Mesodermal cell (in vitro differentiated cells): ENCODE measurements at regions not wholly inside any gene's neighbourhood (a gene's known extent, or its start where the extent isn't known, plus 50 kb on each side); places are given as distances from the start of the nearest gene placed in this dataset.
"Not testable (repeated sequence)": the region's sequence is repeated elsewhere in the genome, so short reads cannot be mapped to it uniquely, and the experiment has no call there.

Source experiments
- H3K27ac ChIP-seq: 2 replicates; pipeline ENCODE4 v1.7.0; 2013; ENCODE audit warnings: mild to moderate bottlenecking, low read depth, low read length, moderate library complexity; ENCODE audit not compliant: severe bottlenecking
- H3K36me3 ChIP-seq: 2 replicates; pipeline ENCODE4 v1.7.1; 2013; ENCODE audit warnings: mild to moderate bottlenecking, low read length, moderate library complexity; ENCODE audit not compliant: control insufficient read depth, insufficient read depth
- H3K4me1 ChIP-seq: one replicate; pipeline ENCODE4 v1.7.1; 2013; ENCODE audit warnings: mild to moderate bottlenecking, low read length; ENCODE audit not compliant: insufficient read depth, control insufficient read depth, poor library complexity, severe bottlenecking
- H3K4me3 ChIP-seq: 2 replicates; pipeline ENCODE4 v1.7.0; 2013; ENCODE audit warnings: low read length, control low read depth, mild to moderate bottlenecking; ENCODE audit not compliant: insufficient read depth, poor library complexity, severe bottlenecking; ENCODE audit errors: extremely low read depth
- H3K9me3 ChIP-seq: 2 replicates; pipeline ENCODE4 v1.7.1; 2013; ENCODE audit warnings: mild to moderate bottlenecking, low read length, moderate library complexity; ENCODE audit not compliant: control insufficient read depth
- WGBS, 2 experiments: methylation state at CpG; one replicate each; pipeline ENCODE4 v1.1.5; 2013; ENCODE audit warnings: missing lambda C conversion rate in 2 of 2; ENCODE audit not compliant: insufficient coverage in 2 of 2; 5-methylcytosine and 5-hydroxymethylcytosine counted together

DNA sequence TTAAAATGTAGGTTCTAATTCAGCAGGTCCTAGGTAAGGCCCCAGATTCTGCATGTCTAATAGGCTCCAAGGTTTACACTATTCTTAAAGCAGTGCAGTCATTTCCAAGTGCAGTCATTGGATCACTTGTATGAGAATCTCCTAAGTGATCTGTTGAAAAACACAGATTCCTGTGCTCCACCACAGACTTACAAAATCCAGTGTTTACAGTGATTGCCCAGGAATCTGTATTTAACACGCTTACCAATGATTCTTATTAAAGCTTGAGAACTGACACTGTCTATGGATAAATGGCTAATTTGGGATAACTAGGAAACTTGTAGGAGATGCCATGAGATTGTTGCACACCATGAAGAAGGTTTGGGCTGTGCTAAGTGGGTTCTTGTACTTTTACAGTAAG is 104.6 kb upstream of the PLEKHG1 start:
- Histone ChIP-seq H3K9me3 (peaks cover 5% of the 10 kb centered on the region), H3K27ac (no peak overlapping the region), H3K36me3 (no peaks in the 10 kb centered on the region), H3K4me3 (no peak overlapping the region), H3K4me1 (no peaks in the 10 kb centered on the region)
- WGBS, 2 experiments: 100% methylated on average over 1 of the region's 1 CpG; no CpG with 5 or more reads in 1 of the 2 experiments

DNA sequence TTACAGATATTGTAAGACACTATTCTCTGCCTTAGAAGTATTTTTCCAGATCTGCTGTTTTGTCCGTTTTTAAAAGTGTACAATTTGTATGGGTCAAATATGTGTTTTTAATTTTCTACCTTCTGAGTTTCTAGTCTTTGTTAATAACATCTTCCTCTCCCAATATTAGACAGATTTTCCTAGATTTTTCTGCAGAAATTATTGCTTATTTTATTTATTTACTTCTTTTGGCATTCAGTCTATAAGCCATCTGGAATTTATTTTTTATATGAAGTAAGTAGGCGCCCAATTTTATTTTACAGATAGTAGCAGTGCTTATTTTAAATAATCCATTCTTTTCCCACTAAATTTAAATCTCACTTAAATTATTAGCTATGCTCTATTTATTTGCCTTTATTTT is 103.1 kb upstream of the PLEKHG1 start:
- Histone ChIP-seq H3K36me3 (no peaks in the 10 kb centered on the region), H3K9me3 (peaks cover 12% of the 10 kb centered on the region), H3K4me1 (no peaks in the 10 kb centered on the region), H3K4me3 (no peak overlapping the region), H3K27ac (no peak overlapping the region)
- no CpG with 5 or more reads among the region's 2 CpGs for WGBS, 2 experiments

DNA sequence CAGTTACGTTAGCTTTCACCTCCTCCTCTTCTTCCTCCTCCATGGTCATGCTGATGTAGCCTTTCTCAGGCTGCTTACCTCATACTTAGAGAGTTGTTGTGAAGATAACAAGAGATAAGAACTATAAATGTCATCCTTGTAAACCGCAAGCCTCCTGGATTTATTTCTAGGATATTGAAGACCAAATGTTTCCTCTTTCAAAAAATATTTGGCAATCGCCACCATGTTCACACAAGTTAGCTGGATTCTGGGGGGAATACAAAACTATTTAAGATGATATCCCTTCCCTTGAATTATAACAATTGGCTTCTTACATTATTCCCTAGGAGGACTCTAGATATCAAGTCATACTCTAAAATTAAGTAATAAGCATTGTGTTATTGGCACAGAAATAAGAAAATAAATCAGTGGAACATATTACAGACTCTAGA is 99.8 kb upstream of the PLEKHG1 start:
- 100% methylated on average over 1 of the region's 3 CpGs; no CpG with 5 or more reads in 1 of the 2 experiments for WGBS, 2 experiments

DNA sequence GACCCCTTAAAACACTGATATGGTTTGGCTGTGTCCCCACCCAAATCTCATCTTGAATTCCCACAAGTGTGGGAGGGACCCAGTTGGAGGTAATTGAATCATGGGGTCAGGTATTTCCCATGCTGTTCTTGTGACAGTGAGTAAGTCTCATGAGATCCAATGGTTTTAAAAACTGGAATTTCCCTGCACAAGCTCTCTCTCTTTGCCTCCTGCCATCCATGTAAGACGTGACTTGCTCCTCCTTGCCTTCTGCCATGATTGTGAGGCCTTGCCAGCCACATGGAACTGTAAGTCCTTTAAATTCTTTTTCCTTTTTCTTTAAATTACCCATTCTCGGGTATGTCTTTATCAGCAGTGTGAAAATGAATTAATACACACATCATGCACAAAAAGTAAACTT is 99.1 kb upstream of the PLEKHG1 start:
- 91 to 100% methylated on average over 1 of the region's 2 CpGs for WGBS, 2 experiments
- H3K4me3 ChIP-seq, H3K36me3 ChIP-seq, H3K27ac ChIP-seq, H3K9me3 ChIP-seq, H3K4me1 ChIP-seq: not testable (repeated sequence)

More for the DNA sequence above, 99.8 kb upstream of the PLEKHG1 start:
- H3K4me1 ChIP-seq: no peaks in the 10 kb centered on the region
- H3K36me3 ChIP-seq: no peaks in the 10 kb centered on the region
- no peak overlapping the region for H3K4me3 ChIP-seq
- H3K9me3 ChIP-seq: peaks cover 8% of the 10 kb centered on the region
- no peak overlapping the region for H3K27ac ChIP-seq

DNA sequence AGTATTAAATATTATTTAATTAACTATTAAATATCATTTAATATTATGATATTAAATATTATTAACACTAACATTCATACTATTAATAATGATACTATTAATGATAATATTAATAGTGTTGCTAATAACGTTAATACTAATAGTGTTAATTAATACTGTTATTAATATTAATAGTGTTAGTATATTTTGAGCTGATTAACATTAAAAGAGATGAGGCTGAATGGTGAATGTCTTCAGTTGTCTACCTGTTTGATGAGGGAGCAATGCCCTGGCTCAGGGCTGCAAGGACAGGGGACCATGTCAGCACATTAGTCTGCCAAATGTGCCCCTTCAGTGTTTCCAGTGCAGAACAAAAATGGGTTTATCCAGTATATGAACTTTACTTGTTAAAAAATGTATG is 96.6 kb upstream of the PLEKHG1 start:
- Histone ChIP-seq H3K27ac (no peak overlapping the region), H3K4me3 (no peak overlapping the region), H3K9me3 (peaks cover 8% of the 10 kb centered on the region), H3K4me1 (no peaks in the 10 kb centered on the region), H3K36me3 (no peaks in the 10 kb centered on the region)
- WGBS, 2 experiments: no CpG with 5 or more reads among the region's 1 CpG

DNA sequence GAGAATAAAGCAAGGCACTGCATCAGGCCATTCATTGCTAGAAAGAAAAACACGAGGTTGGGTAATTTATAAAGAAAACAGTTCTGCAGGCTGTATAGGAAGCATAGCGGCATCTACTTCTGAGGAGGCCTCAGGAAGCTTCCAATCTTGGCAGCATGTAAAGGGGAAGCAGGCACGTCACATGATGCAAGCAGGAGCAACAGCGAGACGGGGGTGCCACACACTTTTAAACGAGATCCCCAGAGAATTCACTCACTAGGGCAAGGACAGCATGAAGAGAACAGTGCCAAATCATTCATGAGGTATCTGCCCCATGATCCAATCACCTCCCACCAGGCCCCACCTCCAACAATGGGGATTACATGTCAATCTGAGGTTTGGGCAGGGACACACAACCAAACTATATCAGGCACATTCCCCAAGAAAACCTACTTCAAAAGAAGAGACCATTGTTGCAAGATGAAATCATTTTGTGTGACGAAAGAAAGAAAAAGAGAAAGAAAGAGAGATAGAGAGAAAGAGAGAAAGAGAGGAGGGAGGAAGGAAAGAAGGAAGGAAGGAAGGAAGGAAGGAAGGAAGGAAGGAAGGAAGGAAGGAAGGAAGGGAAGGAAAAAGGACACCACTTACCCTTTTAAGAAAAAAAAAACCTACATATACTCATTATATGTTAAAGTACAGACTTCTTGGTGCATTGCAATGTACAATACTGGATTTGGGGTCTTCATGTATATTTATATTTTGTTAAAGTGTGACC is 95.9 kb upstream of the PLEKHG1 start:
- no peaks in the 10 kb centered on the region for H3K4me1 ChIP-seq
- 94% methylated on average over 3 to 6 of the region's 7 CpGs for WGBS, 2 experiments
- H3K27ac ChIP-seq: no peak overlapping the region
- H3K4me3 ChIP-seq: no peak overlapping the region
- peaks cover 8% of the 10 kb centered on the region for H3K9me3 ChIP-seq
- H3K36me3 ChIP-seq: no peaks in the 10 kb centered on the region

DNA sequence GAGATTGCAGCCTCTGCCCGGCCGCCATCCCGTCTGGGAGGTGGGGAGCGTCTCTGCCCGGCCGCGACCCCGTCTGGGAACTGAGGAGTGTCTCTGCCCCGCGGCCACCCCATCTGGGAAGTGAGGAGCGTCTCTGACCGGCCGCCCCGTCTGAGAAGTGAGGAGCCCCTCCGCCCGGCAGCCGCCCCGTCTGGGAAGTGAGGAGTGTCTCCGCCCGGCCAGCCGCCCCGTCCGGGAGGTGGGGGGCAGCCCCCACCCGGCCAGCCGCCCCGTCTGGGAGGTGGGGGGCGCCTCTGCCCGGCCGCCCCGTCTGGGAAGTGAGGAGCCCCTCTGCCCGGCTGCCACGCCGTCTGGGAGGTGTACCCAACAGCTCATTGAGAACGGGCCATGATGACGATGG is 92.3 kb upstream of the PLEKHG1 start:
- not testable (repeated sequence) for H3K4me3 ChIP-seq, H3K9me3 ChIP-seq, H3K36me3 ChIP-seq, H3K4me1 ChIP-seq, H3K27ac ChIP-seq
- WGBS, 2 experiments: 95 to 96% methylated on average over 12 to 13 of the region's 35 CpGs

DNA sequence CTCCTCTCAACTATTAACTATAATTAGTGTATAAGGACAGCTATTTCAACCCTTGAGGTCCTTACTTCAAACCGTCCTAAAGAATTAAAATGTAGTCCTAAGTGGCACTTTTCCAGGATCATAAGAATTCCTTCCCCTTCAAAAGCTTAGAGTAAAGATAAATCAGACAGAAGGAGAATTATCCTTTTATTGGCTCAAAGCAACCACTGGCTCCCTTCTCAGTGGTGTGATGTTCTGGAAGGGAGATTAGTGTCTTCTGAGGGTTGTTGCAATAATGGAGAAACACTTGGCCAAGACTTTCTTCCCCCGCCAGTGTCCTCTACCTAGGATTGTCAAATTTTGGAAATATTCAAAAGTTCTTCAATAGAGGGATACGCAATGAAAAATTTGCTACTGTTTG is 89.1 kb upstream of the PLEKHG1 start:
- 83 to 100% methylated on average over 1 of the region's 3 CpGs for WGBS, 2 experiments

DNA sequence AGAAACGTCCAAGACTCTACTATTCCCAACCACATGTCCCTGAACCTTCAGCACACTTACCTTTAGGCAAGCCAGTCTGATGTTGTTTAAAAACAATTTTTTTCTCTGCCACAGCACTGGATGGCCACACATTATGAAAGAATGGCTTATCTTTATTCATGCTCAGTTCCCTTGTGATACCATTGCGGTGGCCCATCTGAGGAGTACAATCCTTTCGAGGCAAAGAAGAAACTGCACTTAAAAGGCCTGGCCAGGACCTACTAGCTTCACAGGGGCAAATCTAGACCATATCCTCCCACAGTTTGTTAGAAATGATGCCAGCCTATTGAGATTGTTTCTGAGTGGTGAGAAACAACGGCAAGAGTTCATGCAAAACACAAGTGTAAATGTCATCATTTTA is 88.4 kb upstream of the PLEKHG1 start:
- 86 to 88% methylated on average over 1 to 4 of the region's 4 CpGs for WGBS, 2 experiments
- H3K4me1 ChIP-seq: no peaks in the 10 kb centered on the region
- H3K36me3 ChIP-seq: no peaks in the 10 kb centered on the region
- no peaks in the 10 kb centered on the region for H3K9me3 ChIP-seq
- H3K4me3 ChIP-seq: no peak overlapping the region
- H3K27ac ChIP-seq: no peak overlapping the region

More for the DNA sequence above, 89.1 kb upstream of the PLEKHG1 start:
- no peaks in the 10 kb centered on the region for H3K36me3 ChIP-seq
- H3K9me3 ChIP-seq: no peaks in the 10 kb centered on the region
- no peaks in the 10 kb centered on the region for H3K4me1 ChIP-seq
- no peak overlapping the region for H3K4me3 ChIP-seq
- no peak overlapping the region for H3K27ac ChIP-seq

DNA sequence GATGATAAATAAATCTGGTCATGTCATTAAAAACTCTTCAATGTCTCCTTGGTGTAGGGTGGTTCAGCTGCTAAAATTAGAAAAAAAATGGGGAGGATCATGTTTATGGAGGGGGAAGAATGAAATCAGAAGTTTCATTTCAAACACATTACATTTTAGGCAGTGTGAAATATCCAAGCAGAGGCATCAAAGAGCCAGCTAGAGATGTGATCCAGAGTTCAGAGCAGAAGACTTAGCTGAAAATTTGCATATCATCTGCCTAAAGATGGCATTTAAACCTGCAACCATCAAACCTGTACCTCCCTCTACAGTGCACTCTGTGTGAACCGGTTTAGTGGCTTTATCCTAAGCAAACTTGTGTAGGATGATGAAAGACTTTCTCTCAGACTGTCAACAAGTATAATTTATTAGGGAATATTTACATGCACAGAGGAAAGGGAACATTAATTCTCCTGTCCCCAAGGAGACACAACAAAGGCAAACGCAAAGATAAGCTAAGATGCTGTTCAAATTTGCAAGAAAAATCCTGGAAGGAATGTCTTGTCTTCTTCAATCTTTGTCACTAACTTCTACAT is 84.8 kb upstream of the PLEKHG1 start:
- H3K27ac ChIP-seq: no peak overlapping the region
- H3K9me3 ChIP-seq: no peaks in the 10 kb centered on the region
- 50% methylated on average over 1 of the region's 2 CpGs; no CpG with 5 or more reads in 1 of the 2 experiments for WGBS, 2 experiments
- no peak overlapping the region for H3K4me3 ChIP-seq
- no peaks in the 10 kb centered on the region for H3K36me3 ChIP-seq
- H3K4me1 ChIP-seq: no peaks in the 10 kb centered on the region

DNA sequence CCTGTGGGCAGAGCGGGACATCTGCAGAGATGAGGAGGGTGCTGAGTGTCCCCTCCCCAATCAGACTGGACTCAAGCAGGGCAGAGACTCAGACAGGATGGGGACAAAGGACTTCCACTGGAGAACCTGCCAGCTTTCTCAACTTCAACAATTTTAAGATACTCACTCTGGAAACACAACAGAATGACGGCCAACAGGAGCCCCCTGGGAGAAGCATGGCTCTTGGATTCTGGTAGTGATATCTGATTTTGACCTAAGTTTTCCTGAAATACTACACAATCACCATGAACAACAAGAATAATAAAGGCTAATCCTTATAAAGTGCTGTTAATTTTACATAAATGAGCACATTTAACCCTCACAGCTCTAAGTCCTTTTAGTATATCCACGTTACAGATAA is 83.5 kb upstream of the PLEKHG1 start:
- no peak overlapping the region for H3K4me3 ChIP-seq
- H3K4me1 ChIP-seq: no peaks in the 10 kb centered on the region
- no peaks in the 10 kb centered on the region for H3K36me3 ChIP-seq
- no peak overlapping the region for H3K27ac ChIP-seq
- 86 to 100% methylated on average over 1 of the region's 3 CpGs for WGBS, 2 experiments
- H3K9me3 ChIP-seq: no peaks in the 10 kb centered on the region
